Nephron progenitor cell (in vitro differentiated cells): ENCODE measurements at regions not wholly inside any gene's neighbourhood (a gene's known extent, or its start where the extent isn't known, plus 50 kb on each side); places are given as distances from the start of the nearest gene placed in this dataset.

Experiments used
- DNase-seq: peaks from one replicate; pipeline ENCODE4 v3.0.0; 2021
- H3K27ac Mint-ChIP-seq: 2 replicates; pipeline ENCODE4 v1.8.0; 2021; ENCODE audit warnings: mild to moderate bottlenecking, moderate library complexity, mixed read lengths
- H3K27me3 Mint-ChIP-seq: 2 replicates; pipeline ENCODE4 v1.8.0; 2021; ENCODE audit warnings: mild to moderate bottlenecking, low read depth, mixed read lengths; ENCODE audit not compliant: poor library complexity
- H3K36me3 Mint-ChIP-seq: 2 replicates; pipeline ENCODE4 v1.8.0; 2021; ENCODE audit warnings: low read depth, mixed read lengths
- H3K4me1 Mint-ChIP-seq: 2 replicates; pipeline ENCODE4 v1.8.0; 2021; ENCODE audit warnings: mixed read lengths
- H3K4me3 Mint-ChIP-seq: 2 replicates; pipeline ENCODE4 v1.8.0; 2021; ENCODE audit warnings: mild to moderate bottlenecking, moderate library complexity, mixed read lengths
- H3K9me3 Mint-ChIP-seq: 2 replicates; pipeline ENCODE4 v1.8.0; 2021; ENCODE audit warnings: mild to moderate bottlenecking, moderate library complexity, mixed read lengths
- TF ChIP-seq, protein P1 (sequence below): fragments of 200-600 bp; sonication (generic); IDR thresholded peaks from 2 replicates; pipeline ENCODE4 v1.5.0; 2021; ENCODE audit warnings: antibody characterized with exemption

DNA sequence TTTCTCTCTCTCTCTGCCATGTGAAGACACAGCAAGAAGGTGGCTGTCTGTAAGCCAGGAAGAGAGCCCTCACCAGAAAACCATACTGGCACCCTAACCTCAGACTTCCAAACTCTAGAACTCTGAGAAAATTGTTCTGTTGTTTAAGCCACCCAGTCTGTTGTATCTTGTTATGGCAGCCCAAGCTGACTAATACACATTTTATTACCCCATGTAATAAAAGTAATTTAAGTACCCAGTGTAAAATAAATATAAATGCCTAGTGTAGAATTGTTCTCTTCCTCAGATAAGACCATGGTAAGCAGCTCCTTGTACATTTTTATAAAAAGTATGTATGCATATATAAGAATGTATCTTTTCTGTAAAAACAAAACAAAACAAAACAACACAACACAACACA lies 119.7 kb downstream of the DTL start:
- DNase-seq: no peak

DNA sequence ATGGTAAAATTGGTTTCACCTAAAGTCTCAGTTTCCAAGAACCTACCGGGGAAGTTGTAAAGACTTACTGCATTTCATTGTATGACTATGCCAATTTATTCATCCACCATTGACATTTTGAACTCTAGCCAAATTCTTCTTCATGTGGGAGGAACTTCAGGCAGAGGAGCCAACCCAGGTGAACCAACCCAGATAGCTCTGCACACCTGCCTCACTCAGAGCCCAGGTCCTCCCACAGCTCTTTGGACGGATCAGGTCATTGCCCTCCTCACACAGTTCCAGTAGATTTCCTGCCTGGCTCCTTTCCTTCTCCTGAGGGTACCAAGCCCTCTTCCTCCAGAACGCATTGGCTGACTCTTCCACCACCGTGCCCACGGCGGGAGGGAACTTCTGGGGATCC lies 121.7 kb downstream of the DTL start:
- peak overlapping the region; percentile 71 for H3K27ac Mint-ChIP-seq
- TF ChIP-seq, protein P1, sequence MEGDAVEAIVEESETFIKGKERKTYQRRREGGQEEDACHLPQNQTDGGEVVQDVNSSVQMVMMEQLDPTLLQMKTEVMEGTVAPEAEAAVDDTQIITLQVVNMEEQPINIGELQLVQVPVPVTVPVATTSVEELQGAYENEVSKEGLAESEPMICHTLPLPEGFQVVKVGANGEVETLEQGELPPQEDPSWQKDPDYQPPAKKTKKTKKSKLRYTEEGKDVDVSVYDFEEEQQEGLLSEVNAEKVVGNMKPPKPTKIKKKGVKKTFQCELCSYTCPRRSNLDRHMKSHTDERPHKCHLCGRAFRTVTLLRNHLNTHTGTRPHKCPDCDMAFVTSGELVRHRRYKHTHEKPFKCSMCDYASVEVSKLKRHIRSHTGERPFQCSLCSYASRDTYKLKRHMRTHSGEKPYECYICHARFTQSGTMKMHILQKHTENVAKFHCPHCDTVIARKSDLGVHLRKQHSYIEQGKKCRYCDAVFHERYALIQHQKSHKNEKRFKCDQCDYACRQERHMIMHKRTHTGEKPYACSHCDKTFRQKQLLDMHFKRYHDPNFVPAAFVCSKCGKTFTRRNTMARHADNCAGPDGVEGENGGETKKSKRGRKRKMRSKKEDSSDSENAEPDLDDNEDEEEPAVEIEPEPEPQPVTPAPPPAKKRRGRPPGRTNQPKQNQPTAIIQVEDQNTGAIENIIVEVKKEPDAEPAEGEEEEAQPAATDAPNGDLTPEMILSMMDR: no peak
- H3K4me3 Mint-ChIP-seq: no peak overlapping the region
- H3K4me1 Mint-ChIP-seq: peaks cover 1% of the 10 kb centered on the region
- peaks cover 6% of the 10 kb centered on the region for H3K9me3 Mint-ChIP-seq
- peaks cover 44% of the 10 kb centered on the region for H3K36me3 Mint-ChIP-seq
- no peak for DNase-seq
- peaks cover 4% of the 10 kb centered on the region for H3K27me3 Mint-ChIP-seq

More for the DNA sequence above, 119.7 kb downstream of the DTL start:
- peaks cover 4% of the 10 kb centered on the region for H3K27me3 Mint-ChIP-seq
- TF ChIP-seq, protein P1: no peak
- H3K4me3 Mint-ChIP-seq: no peak overlapping the region
- H3K9me3 Mint-ChIP-seq: peaks cover 6% of the 10 kb centered on the region
- H3K4me1 Mint-ChIP-seq: peaks cover 11% of the 10 kb centered on the region
- H3K36me3 Mint-ChIP-seq: peaks cover 37% of the 10 kb centered on the region
- no peak overlapping the region for H3K27ac Mint-ChIP-seq

DNA sequence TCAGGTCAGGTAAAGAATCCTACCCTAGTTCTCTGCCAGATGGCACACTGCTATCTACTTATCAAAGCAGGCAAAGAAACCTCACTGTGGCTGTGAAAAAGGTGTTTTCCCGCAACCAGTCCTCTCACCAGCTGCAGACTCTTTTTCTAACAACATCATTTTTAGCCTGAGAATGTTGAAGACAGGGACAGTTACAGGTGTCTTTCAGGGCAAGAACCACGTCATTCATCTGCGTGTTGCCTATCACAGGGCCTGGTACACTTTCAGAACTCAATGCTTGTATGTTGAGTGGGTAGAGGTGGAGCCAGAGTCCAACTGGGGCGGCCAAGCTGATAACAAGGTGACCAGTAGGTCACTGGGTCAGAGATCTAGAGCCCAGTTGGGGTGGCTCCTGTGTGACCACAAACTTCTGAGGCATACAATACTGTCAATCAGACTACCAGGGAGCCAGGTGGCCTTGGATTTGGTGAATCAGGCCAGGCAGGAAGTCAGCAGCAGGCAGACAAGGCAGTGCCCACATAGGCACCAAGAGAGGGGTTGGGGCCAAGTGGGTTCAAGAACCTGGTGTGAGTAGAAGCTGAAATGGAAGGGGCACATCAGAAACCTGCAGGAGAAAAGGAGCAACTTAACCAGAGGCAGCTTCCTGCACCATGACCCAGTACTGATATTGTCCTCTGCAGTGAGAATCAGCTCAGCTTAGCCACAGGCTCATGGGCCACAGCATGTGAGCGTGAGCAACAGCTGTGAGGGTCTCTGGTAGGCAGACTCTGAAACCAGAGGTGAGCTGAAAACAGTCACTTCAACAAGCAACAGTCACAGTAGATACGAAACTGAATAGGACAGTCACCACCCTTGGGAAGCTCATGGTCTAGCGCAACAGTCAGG lies 123.6 kb downstream of the DTL start:
- Mint-ChIP-seq H3K36me3 (peaks cover 30% of the 10 kb centered on the region), H3K9me3 (no peaks in the 10 kb centered on the region), H3K4me1 (no peaks in the 10 kb centered on the region), H3K4me3 (no peak overlapping the region), H3K27me3 (no peaks in the 10 kb centered on the region), H3K27ac (peak overlapping the region; percentile 32)
- no peak for DNase-seq
- TF ChIP-seq, protein P1: no peak

DNA sequence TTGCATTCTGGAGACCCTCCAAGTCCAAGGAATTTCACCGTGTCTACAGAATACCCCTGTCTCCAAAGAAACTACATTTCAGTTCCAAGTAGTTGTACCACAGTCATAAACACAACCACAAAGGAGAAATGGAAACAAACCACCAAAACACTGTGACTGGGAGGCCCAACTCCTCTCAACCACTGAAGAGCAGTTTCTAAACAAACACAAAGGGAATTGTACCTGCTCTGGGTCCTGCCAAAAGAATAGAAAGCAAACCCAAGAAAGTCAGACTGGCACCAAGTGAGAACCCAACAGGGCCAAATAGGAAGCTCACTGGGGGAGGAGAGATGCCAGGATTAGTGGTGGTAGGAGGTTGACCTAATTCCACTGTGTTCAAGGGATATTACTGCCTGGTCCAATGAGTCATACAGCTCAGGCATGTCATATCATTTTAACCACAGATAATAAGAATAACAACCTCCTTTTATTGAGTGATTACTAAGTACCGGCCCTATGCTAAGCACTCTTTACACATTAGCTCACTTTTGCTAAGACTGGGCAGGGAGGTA lies 123.9 kb upstream of the PPP2R5A start:
- TF ChIP-seq, protein P1: no peak
- no peak for DNase-seq
- H3K9me3 Mint-ChIP-seq: no peaks in the 10 kb centered on the region
- H3K27ac Mint-ChIP-seq: no peak overlapping the region
- H3K4me3 Mint-ChIP-seq: no peak overlapping the region
- no peaks in the 10 kb centered on the region for H3K4me1 Mint-ChIP-seq
- H3K27me3 Mint-ChIP-seq: no peaks in the 10 kb centered on the region
- H3K36me3 Mint-ChIP-seq: peaks cover 30% of the 10 kb centered on the region

DNA sequence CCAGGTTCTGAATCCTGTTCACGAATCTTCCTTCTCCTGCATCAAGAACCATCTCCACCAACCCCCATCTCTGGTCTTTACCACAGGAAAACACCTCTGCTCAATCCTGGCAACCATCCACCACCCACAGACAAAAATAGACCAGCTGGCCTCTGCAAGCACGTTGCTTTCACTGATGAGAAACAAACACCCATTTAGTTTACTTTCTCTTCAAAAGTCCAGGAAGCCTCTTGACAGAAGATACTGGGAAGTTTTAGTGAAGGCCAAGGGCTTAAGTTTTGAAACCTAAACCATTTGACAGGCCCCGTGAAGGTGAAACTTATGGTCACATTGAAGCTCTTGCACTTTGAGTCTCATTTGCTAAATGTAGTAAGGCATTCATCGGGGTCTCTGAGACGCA lies 122.6 kb upstream of the PPP2R5A start:
- H3K36me3 Mint-ChIP-seq: peaks cover 30% of the 10 kb centered on the region
- H3K4me1 Mint-ChIP-seq: peaks cover 9% of the 10 kb centered on the region
- H3K27ac Mint-ChIP-seq: no peak overlapping the region
- DNase-seq: no peak
- H3K9me3 Mint-ChIP-seq: no peaks in the 10 kb centered on the region
- no peak overlapping the region for H3K4me3 Mint-ChIP-seq
- TF ChIP-seq, protein P1: no peak
- H3K27me3 Mint-ChIP-seq: no peaks in the 10 kb centered on the region
